ENCODE measurements at regions not wholly inside any gene's neighbourhood (a gene's known extent, or its start where the extent isn't known, plus 50 kb on each side); places are given as distances from the start of the nearest gene placed in this dataset.
A peak's percentile ranks its signal among the peaks of the same experiment; 100 is the strongest.

GRCh38 chr16:14329727-14330350 lies 258.7 kb downstream of the MRTFB start:
- WGBS, 2 experiments (ENCODE audit: insufficient coverage in 1 of 2, insufficient read length in 1 of 2) = 86 to 95% methylated on average over 2 to 3 of the region's 3 CpGs
- H3K4me3 Mint-ChIP-seq = no peak overlapping the region
- Histone ChIP-seq H3K4me3 (ENCODE audit: low read length) (no peak overlapping the region), H3K27ac (ENCODE audit: low read depth, low read length) (no peak overlapping the region), H3K36me3 (ENCODE audit: control insufficient read depth, insufficient read depth, low read length) (peaks cover 22% of the 10 kb centered on the region), H3K27me3 (ENCODE audit: control insufficient read depth, insufficient read depth, low read length, poor library complexity, severe bottlenecking) (no peaks in the 10 kb centered on the region), H3K4me1 (ENCODE audit: control insufficient read depth, insufficient read depth, low read length) (no peaks in the 10 kb centered on the region), H3K9me3 (ENCODE audit: control insufficient read depth, low read length) (peaks cover 10% of the 10 kb centered on the region), H3K9ac (ENCODE audit: extremely low read depth, low read length, poor library complexity, severe bottlenecking) (no peak overlapping the region)
- H3K27ac Mint-ChIP-seq = no peak overlapping the region
- H3K9me3 Mint-ChIP-seq = peaks cover 7% of the 10 kb centered on the region
- H3K27me3 Mint-ChIP-seq (ENCODE audit: insufficient read depth) = no peaks in the 10 kb centered on the region
- no peaks in the 10 kb centered on the region for H3K4me1 Mint-ChIP-seq
- peaks cover 37% of the 10 kb centered on the region for H3K36me3 Mint-ChIP-seq (ENCODE audit: low read depth)
- TF ChIP-seq CTCF (conservative IDR thresholded peaks at IDR 0.05) = no peak
- no peak for DNase-seq

GRCh38 chr16:14325502-14326401 lies 254.6 kb downstream of the MRTFB start:
- no peak overlapping the region for H3K4me3 ChIP-seq (ENCODE audit: low read length)
- no peak overlapping the region for H3K9ac ChIP-seq (ENCODE audit: extremely low read depth, low read length, poor library complexity, severe bottlenecking)
- Mint-ChIP-seq H3K4me3 (no peak overlapping the region), H3K27ac (peak overlapping the region; percentile 52), H3K27me3 (ENCODE audit: insufficient read depth) (no peaks in the 10 kb centered on the region), H3K9me3 (peaks cover 7% of the 10 kb centered on the region), H3K36me3 (ENCODE audit: low read depth) (peaks cover 49% of the 10 kb centered on the region), H3K4me1 (no peaks in the 10 kb centered on the region)
- H3K27me3 ChIP-seq (ENCODE audit: control insufficient read depth, insufficient read depth, low read length, poor library complexity, severe bottlenecking) = no peaks in the 10 kb centered on the region
- peak overlapping the region; percentile 40 for H3K27ac ChIP-seq (ENCODE audit: low read depth, low read length)
- no peak for TF ChIP-seq CTCF (conservative IDR thresholded peaks at IDR 0.05)
- peaks cover 10% of the 10 kb centered on the region for H3K9me3 ChIP-seq (ENCODE audit: control insufficient read depth, low read length)
- no peak for DNase-seq
- WGBS, 2 experiments (ENCODE audit: insufficient coverage in 1 of 2, insufficient read length in 1 of 2) = 70 to 92% methylated on average over 8 to 16 of the region's 16 CpGs
- no peaks in the 10 kb centered on the region for H3K4me1 ChIP-seq (ENCODE audit: control insufficient read depth, insufficient read depth, low read length)
- H3K36me3 ChIP-seq (ENCODE audit: control insufficient read depth, insufficient read depth, low read length) = peaks cover 32% of the 10 kb centered on the region

- Mint-ChIP-seq H3K4me1 (no peaks in the 10 kb centered on the region), H3K27me3 (ENCODE audit: insufficient read depth) (no peaks in the 10 kb centered on the region), H3K27ac (no peak overlapping the region), H3K36me3 (ENCODE audit: low read depth) (peaks cover 50% of the 10 kb centered on the region), H3K4me3 (no peak overlapping the region), H3K9me3 (peaks cover 7% of the 10 kb centered on the region)
- 68 to 90% methylated on average over 3 to 7 of the region's 7 CpGs for WGBS, 2 experiments (ENCODE audit: insufficient coverage in 1 of 2, insufficient read length in 1 of 2)
- Histone ChIP-seq H3K27me3 (ENCODE audit: control insufficient read depth, insufficient read depth, low read length, poor library complexity, severe bottlenecking) (no peaks in the 10 kb centered on the region), H3K4me3 (ENCODE audit: low read length) (no peak overlapping the region), H3K4me1 (ENCODE audit: control insufficient read depth, insufficient read depth, low read length) (no peaks in the 10 kb centered on the region), H3K9me3 (ENCODE audit: control insufficient read depth, low read length) (peaks cover 10% of the 10 kb centered on the region), H3K9ac (ENCODE audit: extremely low read depth, low read length, poor library complexity, severe bottlenecking) (no peak overlapping the region), H3K36me3 (ENCODE audit: control insufficient read depth, insufficient read depth, low read length) (peaks cover 32% of the 10 kb centered on the region), H3K27ac (ENCODE audit: low read depth, low read length) (no peak overlapping the region)
- no peak for TF ChIP-seq CTCF (conservative IDR thresholded peaks at IDR 0.05)
- DNase-seq = no peak
Observed at GRCh38 chr16:14324581-14324980, 253.5 kb downstream of the MRTFB start.
